GM19238 (cell line): ENCODE measurements at regions not wholly inside any gene's neighbourhood (a gene's known extent, or its start where the extent isn't known, plus 50 kb on each side); places are given as distances from the start of the nearest gene placed in this dataset.

Source experiments
- DNase-seq: peaks from one replicate; pipeline ENCODE4 v3.0.0; 2011; ENCODE audit warnings: low spot score; ENCODE audit not compliant: insufficient read length

DNA sequence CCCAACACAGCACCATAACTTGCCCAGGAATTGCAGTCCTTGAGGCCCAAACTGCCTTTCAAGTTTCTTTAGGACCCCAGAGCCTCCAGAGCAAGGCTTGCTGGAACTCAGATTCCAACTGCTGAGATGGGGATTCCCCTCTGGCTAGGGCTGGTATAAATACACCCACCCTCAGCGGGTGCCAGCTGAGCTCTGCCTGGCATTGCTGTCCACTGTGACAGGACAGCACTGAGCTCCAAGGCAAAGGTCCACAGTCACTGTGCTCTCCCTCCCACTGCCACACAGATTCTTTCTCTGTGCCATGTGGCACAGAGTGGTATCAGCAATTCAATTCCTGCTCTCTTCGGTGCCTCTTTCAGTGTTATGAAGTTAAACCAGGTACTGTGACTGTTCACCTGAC lies 304.2 kb upstream of the LMCD1 start:
- no peak for DNase-seq

DNA sequence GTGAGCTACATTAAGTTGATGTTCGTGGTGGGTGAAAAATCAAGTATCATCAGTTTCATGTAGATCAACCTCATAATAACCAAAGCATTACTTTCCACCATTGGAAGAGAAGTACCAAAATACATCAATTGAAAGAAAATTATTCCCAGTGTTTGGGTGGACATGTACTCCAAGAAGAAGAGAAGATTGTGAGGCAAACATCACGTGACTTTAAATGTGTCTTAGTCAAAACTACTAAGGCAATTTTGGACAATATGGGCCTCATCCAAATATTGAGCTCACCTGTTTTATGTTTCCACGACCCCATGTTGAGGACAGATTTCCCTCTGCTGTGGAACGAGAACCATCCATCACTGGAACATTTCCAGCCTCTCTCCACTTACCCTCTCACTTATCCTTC lies 303.0 kb upstream of the LMCD1 start:
- no peak for DNase-seq

DNA sequence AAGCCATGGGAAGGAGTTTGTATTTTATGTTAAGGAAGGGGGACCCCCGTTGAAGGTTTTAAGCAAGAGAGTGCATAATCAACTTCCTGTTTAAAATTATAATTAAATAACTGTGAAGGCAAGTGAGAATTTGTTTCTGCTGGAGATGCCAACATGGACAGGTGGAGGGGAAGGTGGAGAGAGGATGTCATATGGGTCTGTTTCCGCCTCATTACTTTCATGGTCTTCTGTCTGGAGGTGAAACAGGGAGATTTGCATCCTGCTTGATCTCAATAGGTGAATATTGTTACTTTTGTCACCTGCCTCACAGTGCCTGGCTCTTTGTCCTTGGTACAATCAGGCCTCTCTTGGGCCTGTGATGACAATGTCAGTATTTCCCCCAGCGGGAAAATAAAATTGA lies 300.6 kb upstream of the LMCD1 start:
- DNase-seq = no peak

DNA sequence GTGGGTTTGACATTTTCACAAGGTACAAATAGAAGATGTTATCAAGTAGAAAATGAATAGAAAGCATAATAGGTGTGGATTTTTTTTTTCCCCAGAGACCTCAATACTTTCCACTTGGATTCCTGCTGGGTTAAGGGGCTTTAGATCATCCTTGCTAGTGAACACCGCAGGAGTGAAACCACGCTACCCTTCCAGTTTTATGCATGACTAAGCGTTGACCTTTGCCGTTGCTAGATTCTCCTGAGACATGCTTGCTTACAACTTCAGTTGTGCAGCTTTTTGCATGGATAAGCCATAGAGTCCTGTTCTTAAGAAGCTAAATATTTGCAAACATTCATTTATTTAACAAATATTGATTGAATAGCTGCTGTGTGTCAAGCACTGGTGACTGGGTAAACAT lies 299.7 kb upstream of the LMCD1 start:
- no peak for DNase-seq

DNA sequence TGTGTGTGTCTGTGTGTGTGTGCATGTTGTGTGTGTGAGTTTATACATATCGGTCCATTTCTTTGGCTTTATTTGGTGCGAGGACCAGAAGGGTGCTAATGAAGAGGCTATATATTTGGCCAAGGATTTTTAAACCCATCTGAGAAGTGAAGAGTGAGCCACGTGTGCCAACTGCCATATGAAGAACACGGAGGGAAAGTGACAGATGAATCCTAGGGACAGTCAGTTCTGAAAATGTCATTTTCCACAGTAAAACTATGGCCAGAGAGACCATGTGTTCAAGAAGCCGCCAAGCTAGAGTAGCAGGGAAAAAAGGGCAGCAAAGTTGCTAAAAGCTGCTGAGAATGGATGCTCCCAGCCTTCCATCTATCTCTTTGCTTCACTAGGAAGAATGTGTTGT lies 297.3 kb upstream of the LMCD1 start:
- DNase-seq = no peak

DNA sequence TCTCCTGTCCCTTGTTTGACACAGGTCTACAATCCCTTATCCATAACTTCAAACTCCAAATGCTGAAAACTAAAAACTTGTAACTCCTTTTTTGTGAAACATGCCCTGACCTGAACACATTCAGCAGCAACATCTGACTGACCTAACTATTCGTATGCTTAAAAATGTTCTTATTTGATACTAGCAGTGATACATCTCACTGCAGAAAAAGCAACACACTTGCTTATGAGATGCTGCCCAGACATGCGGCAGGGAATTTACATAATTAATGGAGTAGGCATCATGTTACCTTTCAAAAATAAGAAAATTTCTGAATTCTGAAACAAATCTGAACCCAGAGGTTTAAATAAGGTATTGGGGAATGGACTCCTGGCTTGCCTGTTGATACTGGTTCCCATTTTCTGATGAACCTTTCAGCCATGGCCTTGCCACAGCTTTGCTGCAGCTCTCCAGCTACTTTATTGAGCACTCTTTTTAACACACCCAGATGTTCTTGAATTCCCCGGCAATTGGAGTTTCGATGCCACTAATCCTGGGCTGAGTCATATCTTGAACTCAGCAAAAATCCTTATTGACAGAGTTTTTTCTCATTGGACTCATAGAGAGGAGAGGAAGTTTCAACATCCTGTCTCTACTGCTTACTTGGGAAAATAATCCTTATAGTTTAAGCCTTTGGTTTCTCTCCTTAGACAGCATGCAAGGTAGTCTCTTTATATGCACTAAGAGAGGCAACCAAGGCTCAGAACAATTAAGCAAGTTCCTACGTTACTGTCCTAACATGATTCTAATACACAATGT lies 296.6 kb upstream of the LMCD1 start:
- no peak for DNase-seq

DNA sequence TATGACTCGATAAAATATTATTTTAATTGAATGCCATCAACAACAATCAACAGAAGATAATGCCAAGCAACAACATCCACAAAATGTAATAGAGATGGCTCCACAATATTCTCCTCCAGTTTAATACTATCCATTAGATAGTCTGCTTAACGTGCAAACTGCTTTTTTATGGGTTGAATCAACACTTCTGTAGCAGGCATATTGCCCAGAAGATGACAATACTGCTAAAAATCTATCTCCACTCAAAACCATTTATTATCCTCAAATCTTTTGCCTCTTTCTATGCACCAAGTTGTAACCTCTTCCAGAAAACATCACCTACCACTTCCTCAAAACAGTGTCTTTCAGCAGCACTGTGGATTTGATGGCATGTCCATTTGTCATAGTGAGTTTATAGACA lies 295.7 kb upstream of the LMCD1 start:
- DNase-seq = no peak

DNA sequence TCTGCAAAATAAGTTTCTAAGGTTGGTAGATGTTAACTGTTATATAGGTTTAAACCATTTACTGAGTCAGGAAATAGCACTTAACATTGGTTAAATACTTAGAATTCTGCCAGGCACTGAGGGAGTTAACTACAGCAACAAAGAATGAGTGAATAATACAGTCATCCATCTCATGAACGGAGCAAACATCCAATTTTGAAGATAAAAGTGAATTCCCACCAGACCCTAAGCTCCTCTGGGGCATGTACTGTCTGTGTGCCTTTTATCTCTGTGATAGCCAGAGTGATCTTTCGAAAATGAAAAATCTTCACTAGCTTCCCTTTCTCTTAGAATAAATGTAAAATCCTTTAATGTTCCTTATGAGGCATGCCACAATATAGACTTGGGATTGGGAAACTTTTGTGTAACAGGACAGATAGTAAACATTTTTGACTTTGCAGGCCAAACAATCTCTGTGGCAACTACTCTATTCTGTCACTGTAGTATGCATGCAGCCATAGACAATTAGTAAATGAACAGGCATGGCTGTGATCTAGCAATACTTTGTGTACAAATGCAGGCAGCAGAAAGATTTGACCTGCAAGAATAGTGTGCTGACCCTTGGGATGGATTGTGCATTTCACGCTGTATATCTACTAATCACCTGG lies 294.5 kb upstream of the LMCD1 start:
- DNase-seq = no peak

DNA sequence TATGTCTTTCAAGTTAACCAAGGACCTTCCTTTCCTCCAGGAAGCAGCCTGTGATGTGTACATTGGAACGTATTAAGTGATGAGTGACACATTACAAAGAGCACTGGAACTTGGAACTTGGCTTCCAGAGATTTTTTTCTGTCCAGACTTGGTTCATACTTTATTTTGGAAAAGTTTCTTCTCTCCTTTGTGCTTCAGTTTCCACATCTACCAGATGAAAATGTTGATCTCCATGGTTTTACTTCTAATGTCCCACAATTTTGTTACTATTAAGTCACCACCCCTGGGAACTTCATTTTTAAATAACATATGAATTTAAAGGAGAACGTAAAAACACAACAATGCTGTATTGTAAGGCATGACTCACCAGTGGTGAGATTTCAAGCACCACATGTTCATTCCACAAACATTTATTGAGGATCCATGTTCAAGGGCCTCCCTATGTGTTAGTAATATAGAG lies 290.7 kb upstream of the LMCD1 start:
- no peak for DNase-seq

DNA sequence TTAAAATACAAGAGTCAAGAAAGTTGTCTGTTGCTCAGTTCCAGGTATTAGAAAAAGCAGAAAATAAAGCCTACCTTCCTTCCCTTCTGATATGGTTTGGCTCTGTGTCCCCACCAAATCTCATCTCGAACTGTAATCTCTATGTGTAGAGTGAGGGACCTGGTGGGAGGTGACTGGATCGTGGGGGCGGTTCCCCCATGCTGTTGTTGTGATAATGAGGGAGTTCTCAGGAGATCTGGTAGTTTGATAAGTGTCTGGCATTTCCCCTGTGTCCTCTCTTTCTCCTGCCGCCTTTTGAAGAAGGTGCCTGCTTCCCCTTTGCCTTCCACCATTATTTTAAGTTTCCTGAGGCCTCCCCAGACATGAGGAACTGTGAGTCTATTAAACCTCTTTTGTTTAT lies 288.8 kb upstream of the LMCD1 start:
- no peak for DNase-seq

DNA sequence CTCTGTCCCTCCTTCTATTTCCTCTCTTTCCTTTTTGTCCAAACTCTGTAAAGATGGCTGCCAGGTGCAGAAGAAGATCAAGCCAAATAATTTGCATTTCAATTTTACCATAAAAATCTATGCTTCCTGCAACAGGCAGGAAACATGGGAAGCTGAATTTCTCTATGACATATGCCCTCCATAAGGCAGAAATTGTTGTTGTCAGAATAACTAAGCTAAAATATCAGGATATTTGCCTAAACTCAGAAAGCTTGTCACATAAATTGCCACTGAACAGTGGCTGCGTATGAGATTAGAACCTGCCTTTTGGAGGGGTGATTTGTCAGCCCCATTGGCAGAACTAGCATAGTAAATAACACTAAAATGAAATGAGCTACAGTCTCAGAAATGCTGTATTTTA lies 288.3 kb upstream of the LMCD1 start:
- no peak for DNase-seq

DNA sequence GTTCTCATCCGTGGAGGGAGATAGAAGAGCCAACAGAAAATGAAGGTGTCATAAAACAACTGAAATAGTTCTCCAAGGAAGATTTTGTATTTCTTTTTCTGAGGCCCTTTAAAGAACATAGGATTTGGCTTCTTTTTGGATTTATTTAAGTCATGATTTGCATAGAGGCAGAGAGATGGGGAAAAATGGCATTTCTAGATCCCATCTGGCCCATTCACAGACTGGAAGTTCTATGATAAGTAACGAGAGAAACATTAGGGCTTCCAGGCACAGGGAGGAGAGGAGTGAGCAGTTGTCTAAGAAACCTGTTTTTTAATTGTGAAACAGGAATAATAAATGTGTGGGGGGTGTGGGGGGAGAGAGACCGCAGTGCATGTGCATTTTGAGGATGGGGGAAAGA lies 285.8 kb upstream of the LMCD1 start:
- DNase-seq = no peak

DNA sequence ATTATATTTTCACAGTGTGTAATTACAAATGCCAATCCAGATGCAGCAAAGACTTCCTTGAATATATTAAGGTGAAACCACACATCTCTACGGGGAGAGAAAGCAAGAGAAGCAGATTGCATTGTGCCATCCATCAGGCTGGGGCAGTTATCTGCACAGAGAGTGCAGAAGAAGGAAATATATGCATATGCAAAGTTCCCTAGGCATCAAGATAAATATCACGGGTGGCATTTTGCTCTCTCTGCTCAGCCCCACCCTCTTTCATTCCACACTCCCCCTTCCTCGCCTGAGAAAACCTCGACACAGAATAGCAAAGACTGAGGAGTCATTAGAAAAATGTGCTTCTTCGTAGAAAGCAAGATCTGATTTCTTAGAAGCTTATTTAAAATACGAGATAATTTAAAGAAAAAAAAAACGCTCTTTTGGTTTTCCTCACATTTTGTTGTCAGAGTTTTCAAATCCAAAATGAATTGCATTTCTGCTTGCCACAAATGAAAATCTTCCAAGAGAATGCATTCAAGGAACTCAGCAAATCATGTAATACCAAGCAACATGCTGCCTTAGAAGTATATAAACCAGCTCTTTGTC lies 283.2 kb upstream of the LMCD1 start:
- DNase-seq = no peak

DNA sequence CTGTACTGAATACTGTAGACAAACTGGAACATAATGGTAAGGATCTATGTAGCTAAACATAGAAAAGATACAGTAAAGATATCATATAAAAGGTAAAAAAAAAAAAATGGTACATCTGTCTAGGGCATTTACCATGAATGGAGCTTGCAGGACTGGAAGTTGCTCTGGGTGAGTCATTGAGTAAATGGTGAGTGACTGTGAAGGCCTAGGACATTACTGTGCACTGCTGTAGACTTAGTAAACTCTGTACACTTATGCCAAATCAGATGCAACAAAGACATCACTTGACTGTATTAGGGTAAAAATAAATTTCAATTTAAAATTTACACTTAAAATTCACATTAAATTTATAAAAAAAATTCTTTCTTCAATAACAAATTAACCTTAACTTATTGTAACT lies 281.3 kb upstream of the LMCD1 start:
- no peak for DNase-seq

DNA sequence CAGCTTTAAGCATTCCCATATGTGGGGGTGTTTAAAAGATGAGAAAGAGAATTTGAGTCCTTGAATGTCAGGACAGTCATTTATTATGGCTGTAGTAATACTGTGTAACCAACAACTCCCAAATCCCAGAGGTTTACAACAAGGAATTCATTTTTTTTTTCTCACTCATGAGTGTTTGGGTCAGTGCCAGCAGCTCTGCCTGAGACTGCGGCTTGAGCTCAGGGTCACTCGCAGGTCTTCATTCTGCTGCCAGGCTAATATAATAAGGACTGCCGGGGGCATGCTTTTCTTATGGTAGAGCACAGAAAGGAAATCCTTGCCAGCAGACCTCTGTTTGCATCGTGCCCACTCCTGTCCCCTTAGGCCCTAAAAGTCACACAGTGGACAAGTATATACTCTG lies 277.9 kb upstream of the LMCD1 start:
- no peak for DNase-seq

DNA sequence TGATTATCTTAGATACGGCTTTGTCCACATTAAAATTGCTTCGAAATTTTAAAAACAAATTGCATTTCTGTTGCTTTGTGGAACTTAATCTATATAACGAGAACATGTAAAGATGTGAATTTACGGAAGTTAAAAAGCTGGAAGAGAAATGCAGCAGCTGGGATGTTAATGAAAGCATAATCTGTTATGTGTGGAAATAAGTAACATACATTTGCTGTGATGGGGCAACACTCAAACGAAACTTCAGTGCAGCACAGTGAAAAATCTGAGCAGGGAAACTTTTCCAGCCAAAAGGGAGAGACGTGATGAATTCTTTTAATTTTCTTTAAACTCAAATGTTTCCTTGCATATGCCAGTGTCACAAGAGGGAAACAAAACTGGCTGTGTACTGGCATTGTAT lies 276.7 kb upstream of the LMCD1 start:
- no peak for DNase-seq

DNA sequence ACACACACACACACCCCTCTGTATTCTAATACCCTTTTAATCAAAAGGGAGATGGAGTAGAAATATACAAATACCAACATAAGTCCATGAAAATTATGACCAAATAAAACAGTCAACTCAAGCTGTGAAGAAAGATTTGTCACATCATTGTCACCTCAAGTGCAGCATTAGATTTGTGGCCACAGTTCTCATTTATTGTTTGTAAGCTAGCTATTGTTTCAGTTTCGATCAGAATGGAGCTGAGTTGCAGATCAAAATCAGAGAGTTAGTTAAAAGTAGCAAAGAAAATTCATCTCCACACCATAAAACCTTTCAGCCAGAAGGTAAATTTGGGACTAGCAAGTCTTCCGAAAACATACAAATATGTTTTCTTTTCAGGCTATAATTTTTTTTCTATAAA lies 267.7 kb upstream of the LMCD1 start:
- DNase-seq = no peak

DNA sequence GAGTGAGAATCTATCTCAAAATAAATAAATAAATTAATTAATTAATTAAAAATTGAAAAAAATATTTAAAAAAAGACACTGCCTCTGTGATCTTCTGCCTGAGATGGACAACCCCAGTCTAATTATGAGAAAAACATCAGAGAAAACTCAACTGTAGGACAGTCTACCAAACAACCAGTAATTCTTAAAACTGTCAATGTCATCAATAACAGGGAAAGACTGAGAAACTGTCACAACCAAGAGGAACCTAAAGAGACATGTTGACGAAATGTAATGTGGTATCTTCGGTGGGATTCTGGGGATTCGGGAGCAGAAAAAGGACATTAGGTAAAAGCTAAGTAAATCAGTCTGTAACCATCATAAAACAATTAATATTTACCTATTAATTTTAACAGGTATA lies 265.4 kb upstream of the LMCD1 start:
- no peak for DNase-seq

DNA sequence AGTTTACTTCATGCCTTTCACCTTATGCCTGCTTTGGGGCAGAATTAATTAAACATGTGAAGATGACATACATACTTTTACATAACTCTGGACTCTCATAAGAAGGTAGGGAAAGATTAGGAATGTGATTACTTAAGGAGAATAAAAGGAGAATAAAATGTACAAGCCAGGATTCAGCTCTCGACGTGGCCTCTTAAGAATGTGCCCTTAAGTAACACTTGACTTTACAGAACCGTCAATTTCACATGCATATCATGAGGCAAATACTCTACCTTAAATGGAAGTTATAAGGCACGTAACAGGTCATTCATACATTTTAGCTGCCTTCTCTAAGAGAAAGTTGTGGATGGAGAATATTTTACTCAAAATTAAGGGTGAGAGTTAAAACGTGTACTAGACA lies 263.7 kb upstream of the LMCD1 start:
- DNase-seq = no peak

DNA sequence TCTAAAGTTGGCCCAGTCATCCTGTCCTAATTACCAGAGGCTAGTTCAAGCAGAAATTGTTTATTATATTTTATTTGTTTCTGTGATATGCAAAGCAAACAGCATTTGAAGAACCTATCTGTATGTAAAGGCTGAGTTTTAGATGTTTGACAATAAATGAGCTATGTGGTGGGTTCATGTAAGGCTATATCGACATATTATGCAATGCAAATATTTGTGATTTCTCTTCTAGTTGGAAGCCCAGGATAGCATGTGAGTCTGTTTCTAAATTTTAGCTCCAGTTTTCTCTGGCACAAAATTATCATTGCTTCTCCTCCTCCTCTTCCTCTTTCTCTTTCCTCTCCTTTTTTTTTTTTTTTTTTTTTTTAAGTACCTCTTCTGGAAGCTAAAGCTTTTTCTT lies 263.2 kb upstream of the LMCD1 start:
- DNase-seq = no peak

DNA sequence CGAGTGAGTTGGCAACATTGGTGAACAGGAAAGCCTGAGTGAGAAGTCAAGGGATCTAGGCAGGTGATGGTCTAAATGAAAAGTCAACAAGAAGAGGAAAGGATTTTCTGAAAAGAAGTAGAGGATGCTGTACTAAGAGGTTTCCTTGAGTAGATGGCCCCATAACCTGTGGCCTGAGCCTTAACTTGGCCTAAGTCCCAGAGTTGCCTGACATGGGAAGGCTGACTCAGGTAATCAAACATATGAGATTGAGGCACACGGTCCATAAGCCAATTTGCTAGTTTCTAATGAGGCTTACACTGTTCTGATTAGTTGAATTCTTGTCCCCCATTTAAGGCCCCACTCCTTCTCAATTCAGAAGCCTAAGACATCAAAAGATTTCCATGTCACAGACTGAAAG lies 262.5 kb upstream of the LMCD1 start:
- no peak for DNase-seq

DNA sequence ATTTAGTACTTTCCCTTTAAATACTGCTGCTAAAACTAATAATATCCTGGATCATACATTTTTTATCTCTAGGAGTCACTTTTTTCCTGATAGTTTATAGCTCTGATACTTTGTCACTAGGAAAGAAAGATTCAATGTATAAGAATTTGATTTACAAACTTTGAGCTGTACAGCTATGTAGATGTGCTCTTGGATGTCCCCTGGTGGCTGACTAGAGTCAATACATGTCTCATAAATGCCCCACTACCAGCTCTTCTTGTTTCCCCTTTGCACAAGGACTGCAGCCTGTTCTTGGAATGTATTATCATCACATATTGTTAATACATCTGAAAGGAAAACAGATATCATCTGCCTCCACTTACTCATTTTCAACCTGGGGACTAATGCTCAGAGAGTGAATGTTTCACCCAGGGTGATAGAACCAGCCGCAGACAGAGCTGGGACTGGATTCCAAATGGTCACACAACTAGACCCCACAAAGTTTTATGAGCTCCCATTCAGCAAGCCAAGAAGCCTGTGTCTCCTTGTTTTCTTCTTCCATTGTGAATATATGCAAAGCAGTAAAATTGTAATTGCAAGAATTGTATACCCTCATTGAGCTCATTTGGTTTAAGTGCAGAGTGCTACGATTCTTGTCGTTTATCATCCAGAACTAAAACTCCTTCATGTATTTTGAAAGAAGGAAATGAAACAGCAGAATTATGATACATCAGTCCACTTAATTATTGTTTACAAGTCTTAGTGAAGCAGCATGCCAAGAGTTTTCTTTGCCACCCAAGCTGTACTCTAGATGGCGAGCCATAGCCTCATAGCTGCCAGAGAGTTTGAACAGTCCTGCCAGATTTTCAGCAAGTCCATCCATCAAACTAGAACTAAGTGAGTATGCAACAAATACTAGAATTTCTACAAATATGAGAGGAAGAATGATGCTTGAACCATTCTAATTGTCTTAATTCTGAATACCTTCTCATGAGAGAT lies 261.6 kb upstream of the LMCD1 start:
- peak; percentile 19 for DNase-seq
